Neural cell (in vitro differentiated cells): ENCODE measurements at regions not wholly inside any gene's neighbourhood (a gene's known extent, or its start where the extent isn't known, plus 50 kb on each side); places are given as distances from the start of the nearest gene placed in this dataset.

Experiments
- H2AFZ ChIP-seq: fragments of 200-600, 300-800 bp; sonication (generic), shearing (Covaris generic); 2 replicates; pipeline ENCODE4 v1.6.0; 2014; ENCODE audit warnings: low read depth, mild to moderate bottlenecking, antibody characterized with exemption, low read length, moderate library complexity
- H3F3A ChIP-seq: fragments of 200-600 bp; shearing (Covaris generic); 2 replicates; pipeline ENCODE4 v1.6.1; 2016; ENCODE audit warnings: mild to moderate bottlenecking, moderate library complexity, mixed read lengths, antibody characterized with exemption, low read length; ENCODE audit not compliant: insufficient read depth, poor library complexity, severe bottlenecking
- H3K27ac ChIP-seq: fragments of 200-600, 300-800 bp; sonication (generic), shearing (Covaris generic); 2 replicates; pipeline ENCODE4 v1.5.1; 2014; ENCODE audit warnings: mild to moderate bottlenecking, low read length, moderate library complexity
- H3K27me3 ChIP-seq: fragments of 300-800, 200-600 bp; sonication (generic), shearing (Covaris generic); 2 replicates; pipeline ENCODE4 v1.6.0; 2014; ENCODE audit warnings: mild to moderate bottlenecking, low read depth, low read length, moderate library complexity; ENCODE audit not compliant: insufficient read depth
- H3K36me3 ChIP-seq: fragments of 300-800, 200-600 bp; sonication (generic), shearing (Covaris generic); 2 replicates; pipeline ENCODE4 v1.5.1; 2014; ENCODE audit warnings: mild to moderate bottlenecking, antibody characterized with exemption, low read length, moderate library complexity; ENCODE audit not compliant: insufficient read depth
- H3K4me2 ChIP-seq: fragments of 300-800, 200-600 bp; sonication (generic), shearing (Covaris generic); 2 replicates; pipeline ENCODE4 v1.6.0; 2014; ENCODE audit warnings: mild to moderate bottlenecking, low read length
- H3K4me3 ChIP-seq: fragments of 300-800, 200-600 bp; sonication (generic), shearing (Covaris generic); 2 replicates; pipeline ENCODE4 v1.5.1; 2014; ENCODE audit warnings: mild to moderate bottlenecking, low read length, moderate library complexity
- H3K79me2 ChIP-seq: fragments of 200-600 bp; shearing (Covaris generic); replicated peaks from 2 replicates; pipeline ENCODE4 v1.6.0; 2014; ENCODE audit warnings: mild to moderate bottlenecking, low read length, moderate library complexity; ENCODE audit not compliant: insufficient read depth
- H3K9ac ChIP-seq: fragments of 300-800, 200-600 bp; sonication (generic), shearing (Covaris generic); 2 replicates; pipeline ENCODE4 v1.6.1; 2016; ENCODE audit warnings: mild to moderate bottlenecking, low read length, mixed read lengths
- H3K9me2 ChIP-seq: fragments of 200-600 bp; shearing (Covaris generic); 2 replicates; pipeline ENCODE4 v1.6.1; 2016; ENCODE audit warnings: mild to moderate bottlenecking, low read length, mixed read lengths; ENCODE audit not compliant: insufficient read depth
- H3K9me3 ChIP-seq: fragments of 200-600, 300-800 bp; sonication (generic), shearing (Covaris generic); 2 replicates; pipeline ENCODE4 v1.6.1; 2016; ENCODE audit warnings: mild to moderate bottlenecking, mixed run types, low read length, moderate library complexity, mixed read lengths
- H4K20me1 ChIP-seq: fragments of 200-600 bp; shearing (Covaris generic); 2 replicates; pipeline ENCODE4 v1.6.1; 2016; ENCODE audit warnings: mild to moderate bottlenecking, mixed run types; ENCODE audit not compliant: insufficient read depth
- EP300 ChIP-seq: fragments of 450-650 bp; conservative IDR thresholded peaks from 2 replicates; pipeline ENCODE4 v1.6.1; 2014; ENCODE audit warnings: antibody characterized with exemption, mild to moderate bottlenecking, moderate library complexity; ENCODE audit not compliant: poor library complexity, severe bottlenecking
- EZH2 ChIP-seq: fragments of 200-600, 300-800 bp; shearing (Covaris generic), sonication (generic); IDR thresholded peaks from 2 replicates; pipeline ENCODE4 v1.6.1; 2014; ENCODE audit warnings: antibody characterized with exemption, low read length, borderline replicate concordance, mild to moderate bottlenecking; ENCODE audit not compliant: insufficient read depth, poor library complexity, severe bottlenecking
- MXI1 ChIP-seq: fragments of 450-650 bp; conservative IDR thresholded peaks from 2 replicates; pipeline ENCODE4 v1.6.1; 2014; ENCODE audit warnings: antibody characterized with exemption, mild to moderate bottlenecking; ENCODE audit not compliant: poor library complexity, severe bottlenecking
- POLR2AphosphoS5 ChIP-seq: IDR thresholded peaks from 2 replicates; pipeline ENCODE4 v1.6.1; 2012
- RAD21 ChIP-seq: fragments of 450-650 bp; conservative IDR thresholded peaks from 2 replicates; pipeline ENCODE4 v1.6.1; 2014; ENCODE audit warnings: antibody characterized with exemption, mild to moderate bottlenecking, moderate library complexity
- REST ChIP-seq: IDR thresholded peaks from 2 replicates; pipeline ENCODE4 v1.6.1; 2012; ENCODE audit warnings: borderline replicate concordance
- SMC3 ChIP-seq: fragments of 450-650 bp; conservative IDR thresholded peaks from 2 replicates; pipeline ENCODE4 v1.6.1; 2014; ENCODE audit warnings: antibody characterized with exemption, mild to moderate bottlenecking, moderate library complexity; ENCODE audit not compliant: poor library complexity
- TAF1 ChIP-seq: IDR thresholded peaks from 2 replicates; pipeline ENCODE4 v1.6.1; 2012; ENCODE audit warnings: low read depth
- TF ChIP-seq, protein P1 (sequence below): fragments of 450-650 bp; IDR thresholded peaks from 2 replicates; pipeline ENCODE4 v1.5.1; 2014; ENCODE audit warnings: antibody characterized with exemption, mild to moderate bottlenecking, moderate library complexity; ENCODE audit not compliant: poor library complexity, severe bottlenecking

- TF ChIP-seq POLR2AphosphoS5 (no peak), EZH2 (no peak), REST (no peak), SMC3 (no peak), EP300 (no peak), MXI1 (no peak), RAD21 (no peak), TAF1 (no peak)
- TF ChIP-seq, protein P1, sequence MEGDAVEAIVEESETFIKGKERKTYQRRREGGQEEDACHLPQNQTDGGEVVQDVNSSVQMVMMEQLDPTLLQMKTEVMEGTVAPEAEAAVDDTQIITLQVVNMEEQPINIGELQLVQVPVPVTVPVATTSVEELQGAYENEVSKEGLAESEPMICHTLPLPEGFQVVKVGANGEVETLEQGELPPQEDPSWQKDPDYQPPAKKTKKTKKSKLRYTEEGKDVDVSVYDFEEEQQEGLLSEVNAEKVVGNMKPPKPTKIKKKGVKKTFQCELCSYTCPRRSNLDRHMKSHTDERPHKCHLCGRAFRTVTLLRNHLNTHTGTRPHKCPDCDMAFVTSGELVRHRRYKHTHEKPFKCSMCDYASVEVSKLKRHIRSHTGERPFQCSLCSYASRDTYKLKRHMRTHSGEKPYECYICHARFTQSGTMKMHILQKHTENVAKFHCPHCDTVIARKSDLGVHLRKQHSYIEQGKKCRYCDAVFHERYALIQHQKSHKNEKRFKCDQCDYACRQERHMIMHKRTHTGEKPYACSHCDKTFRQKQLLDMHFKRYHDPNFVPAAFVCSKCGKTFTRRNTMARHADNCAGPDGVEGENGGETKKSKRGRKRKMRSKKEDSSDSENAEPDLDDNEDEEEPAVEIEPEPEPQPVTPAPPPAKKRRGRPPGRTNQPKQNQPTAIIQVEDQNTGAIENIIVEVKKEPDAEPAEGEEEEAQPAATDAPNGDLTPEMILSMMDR, result no peak
- H3K9me3 ChIP-seq, result no peaks in the 10 kb centered on the region
- no peaks in the 10 kb centered on the region for H3K36me3 ChIP-seq
- H3K79me2 ChIP-seq, result no peaks in the 10 kb centered on the region
- no peaks in the 10 kb centered on the region for H3F3A ChIP-seq
- H2AFZ ChIP-seq, result no peak overlapping the region
- no peaks in the 10 kb centered on the region for H3K9me2 ChIP-seq
- H4K20me1 ChIP-seq, result no peaks in the 10 kb centered on the region
- H3K27ac ChIP-seq, result no peak overlapping the region
- no peaks in the 10 kb centered on the region for H3K27me3 ChIP-seq
- H3K9ac ChIP-seq, result no peak overlapping the region
- H3K4me2 ChIP-seq, result no peak overlapping the region
- no peak overlapping the region for H3K4me3 ChIP-seq
Measured at GRCh38 chr4:181646864-181647263, 596.3 kb upstream of the TENM3 start.

- H4K20me1 ChIP-seq, result no peaks in the 10 kb centered on the region
- H3K4me3 ChIP-seq, result no peak overlapping the region
- no peaks in the 10 kb centered on the region for H3K9me3 ChIP-seq
- H3K9me2 ChIP-seq, result no peaks in the 10 kb centered on the region
- H3K79me2 ChIP-seq, result no peaks in the 10 kb centered on the region
- no peaks in the 10 kb centered on the region for H3K27me3 ChIP-seq
- H3K36me3 ChIP-seq, result no peaks in the 10 kb centered on the region
- H2AFZ ChIP-seq, result no peak overlapping the region
- H3K9ac ChIP-seq, result no peak overlapping the region
- TF ChIP-seq EZH2 (no peak), SMC3 (no peak), REST (no peak), POLR2AphosphoS5 (no peak), EP300 (no peak), MXI1 (no peak), TAF1 (no peak), RAD21 (no peak)
- TF ChIP-seq, protein P1, result no peak
- H3F3A ChIP-seq, result no peaks in the 10 kb centered on the region
- H3K27ac ChIP-seq, result no peak overlapping the region
- H3K4me2 ChIP-seq, result no peak overlapping the region
Measured at GRCh38 chr4:181647396-181648147, 595.6 kb upstream of the TENM3 start.
